ENCODE measurements at regions not wholly inside any gene's neighbourhood (a gene's known extent, or its start where the extent isn't known, plus 50 kb on each side); places are given as distances from the start of the nearest gene placed in this dataset.
"Not testable (repeated sequence)": the region's sequence is repeated elsewhere in the genome, so short reads cannot be mapped to it uniquely, and the experiment has no call there.

- Histone ChIP-seq H3K9ac (ENCODE audit: low read depth, low read length, poor library complexity) (no peak overlapping the region), H2BK12ac (ENCODE audit: low read length) (no peak overlapping the region), H3K4me1 (ENCODE audit: control insufficient read depth in 2 of 2, insufficient read depth in 1 of 2, low read depth in 1 of 2, low read length in 2 of 2) (no peaks in the 10 kb centered on the region), H3K4ac (ENCODE audit: low read length) (no peak overlapping the region), H3K79me1 (ENCODE audit: low read depth, low read length) (no peaks in the 10 kb centered on the region), H4K91ac (ENCODE audit: low read depth, low read length, poor library complexity) (no peak overlapping the region), H3K4me2 (ENCODE audit: insufficient read depth, low read length, poor library complexity, severe bottlenecking) (no peak overlapping the region), H3K27me3 (ENCODE audit: control insufficient read depth in 3 of 3, insufficient read depth in 3 of 3, low read depth in 1 of 3, low read length in 3 of 3) (no peaks in the 10 kb centered on the region), H3K27ac (replicated peaks; ENCODE audit: low read length) (no peak overlapping the region), H3K36me3 (replicated peaks in 1 of 2; ENCODE audit: control insufficient read depth in 2 of 2, insufficient read depth in 2 of 2, low read length in 2 of 2) (no peaks in the 10 kb centered on the region), H3K23ac (ENCODE audit: low read depth, low read length, poor library complexity) (no peak overlapping the region), H2BK15ac (ENCODE audit: low read length) (no peak overlapping the region), H2AK5ac (ENCODE audit: low read depth, low read length) (no peak overlapping the region), H3K14ac (ENCODE audit: low read length) (no peak overlapping the region), H4K8ac (ENCODE audit: low read depth, low read length) (no peak overlapping the region), H2BK5ac (ENCODE audit: low read length) (no peak overlapping the region), H2BK120ac (ENCODE audit: low read depth, low read length) (no peak overlapping the region), H3K9me3 (replicated peaks in 1 of 2; ENCODE audit: control insufficient read depth in 2 of 2, insufficient read depth in 1 of 2, low read depth in 1 of 2, low read length in 2 of 2) (peaks cover 4 to 6% of the 10 kb centered on the region in 2 donors), H3K18ac (ENCODE audit: low read length) (no peak overlapping the region), H2AFZ (ENCODE audit: low read length) (no peak overlapping the region), H3K4me3 (ENCODE audit: low read length in 2 of 2) (no peak overlapping the region)
- no peak for DNase-seq (ENCODE audit: low spot score)
These were observed 164.6 kb upstream of the FERMT1 start for GRCh38 chr20:6287471-6287870.

DNA sequence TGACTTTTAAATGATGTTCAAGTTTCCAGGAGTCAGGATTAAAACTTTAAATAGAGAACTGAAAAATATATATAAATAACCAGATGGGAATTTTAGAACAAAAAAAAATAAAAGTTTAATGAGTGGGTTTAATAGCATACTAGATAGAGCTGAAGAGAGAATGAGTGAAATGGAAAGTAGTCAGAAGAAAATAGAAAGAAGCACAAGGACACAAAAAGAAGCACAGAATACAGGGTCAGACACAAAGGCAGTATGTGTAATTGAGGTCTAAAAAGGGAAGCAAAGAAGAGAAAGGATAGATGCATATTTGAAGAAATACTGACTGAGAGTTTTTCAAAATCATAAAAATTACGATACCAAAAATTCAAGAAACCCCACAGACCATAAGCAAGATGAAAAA is 159.8 kb upstream of the FERMT1 start:
- Histone ChIP-seq H2AK5ac (ENCODE audit: low read depth, low read length) (no peak overlapping the region), H3K14ac (ENCODE audit: low read length) (no peak overlapping the region), H3K9ac (ENCODE audit: low read depth, low read length, poor library complexity) (no peak overlapping the region), H3K9me3 (replicated peaks in 1 of 2; ENCODE audit: control insufficient read depth in 2 of 2, insufficient read depth in 1 of 2, low read depth in 1 of 2, low read length in 2 of 2) (peaks cover 2 to 9% of the 10 kb centered on the region in 2 donors), H2AFZ (ENCODE audit: low read length) (no peak overlapping the region), H2BK15ac (ENCODE audit: low read length) (no peak overlapping the region), H3K23ac (ENCODE audit: low read depth, low read length, poor library complexity) (no peak overlapping the region), H3K27ac (replicated peaks; ENCODE audit: low read length) (no peak overlapping the region), H3K4me3 (ENCODE audit: low read length in 2 of 2) (no peak overlapping the region), H2BK12ac (ENCODE audit: low read length) (no peak overlapping the region), H2BK120ac (ENCODE audit: low read depth, low read length) (no peak overlapping the region), H3K4me1 (ENCODE audit: control insufficient read depth in 2 of 2, insufficient read depth in 1 of 2, low read depth in 1 of 2, low read length in 2 of 2) (no peaks in the 10 kb centered on the region), H3K36me3 (replicated peaks in 1 of 2; ENCODE audit: control insufficient read depth in 2 of 2, insufficient read depth in 2 of 2, low read length in 2 of 2) (no peaks in the 10 kb centered on the region), H3K4ac (ENCODE audit: low read length) (no peak overlapping the region), H3K79me1 (ENCODE audit: low read depth, low read length) (no peaks in the 10 kb centered on the region), H3K4me2 (ENCODE audit: insufficient read depth, low read length, poor library complexity, severe bottlenecking) (no peak overlapping the region), H4K8ac (ENCODE audit: low read depth, low read length) (no peak overlapping the region), H2BK5ac (ENCODE audit: low read length) (no peak overlapping the region), H3K27me3 (ENCODE audit: control insufficient read depth in 3 of 3, insufficient read depth in 3 of 3, low read depth in 1 of 3, low read length in 3 of 3) (no peaks in the 10 kb centered on the region), H4K91ac (ENCODE audit: low read depth, low read length, poor library complexity) (no peak overlapping the region), H3K18ac (ENCODE audit: low read length) (no peak overlapping the region)
- no peak for DNase-seq (ENCODE audit: low spot score)
- WGBS, 2 donors (ENCODE audit: extremely low coverage in 2 of 2, insufficient read length in 2 of 2, insufficient replicate concordance in 1 of 2): no CpG with 5 or more reads among the region's 1 CpG

- no peak overlapping the region for H2BK12ac ChIP-seq (ENCODE audit: low read length)
- no peaks in the 10 kb centered on the region for H3K36me3 ChIP-seq (replicated peaks in 1 of 2; ENCODE audit: control insufficient read depth in 2 of 2, insufficient read depth in 2 of 2, low read length in 2 of 2)
- DNase-seq (ENCODE audit: low spot score): no peak
- no peak overlapping the region for H3K4me3 ChIP-seq (ENCODE audit: low read length in 2 of 2)
- H4K8ac ChIP-seq (ENCODE audit: low read depth, low read length): no peak overlapping the region
- H3K27me3 ChIP-seq (ENCODE audit: control insufficient read depth in 3 of 3, insufficient read depth in 3 of 3, low read depth in 1 of 3, low read length in 3 of 3): no peaks in the 10 kb centered on the region
- no peak overlapping the region for H2AK5ac ChIP-seq (ENCODE audit: low read depth, low read length)
- H3K27ac ChIP-seq (replicated peaks; ENCODE audit: low read length): no peak overlapping the region
- WGBS, 2 donors (ENCODE audit: extremely low coverage in 2 of 2, insufficient read length in 2 of 2, insufficient replicate concordance in 1 of 2): no CpG with 5 or more reads among the region's 6 CpGs
- H3K9ac ChIP-seq (ENCODE audit: low read depth, low read length, poor library complexity): no peak overlapping the region
- no peaks in the 10 kb centered on the region for H3K79me1 ChIP-seq (ENCODE audit: low read depth, low read length)
- H2AFZ ChIP-seq (ENCODE audit: low read length): no peak overlapping the region
- no peaks in the 10 kb centered on the region for H3K4me1 ChIP-seq (ENCODE audit: control insufficient read depth in 2 of 2, insufficient read depth in 1 of 2, low read depth in 1 of 2, low read length in 2 of 2)
- no peak overlapping the region for H3K4me2 ChIP-seq (ENCODE audit: insufficient read depth, low read length, poor library complexity, severe bottlenecking)
- no peak overlapping the region for H2BK5ac ChIP-seq (ENCODE audit: low read length)
- H4K91ac ChIP-seq (ENCODE audit: low read depth, low read length, poor library complexity): no peak overlapping the region
- H2BK15ac ChIP-seq (ENCODE audit: low read length): no peak overlapping the region
- no peak overlapping the region for H3K4ac ChIP-seq (ENCODE audit: low read length)
- no peak overlapping the region for H3K14ac ChIP-seq (ENCODE audit: low read length)
- H3K9me3 ChIP-seq (replicated peaks in 1 of 2; ENCODE audit: control insufficient read depth in 2 of 2, insufficient read depth in 1 of 2, low read depth in 1 of 2, low read length in 2 of 2): peaks cover 0 to 6% of the 10 kb centered on the region in 2 donors
- H3K23ac ChIP-seq (ENCODE audit: low read depth, low read length, poor library complexity): no peak overlapping the region
- no peak overlapping the region for H3K18ac ChIP-seq (ENCODE audit: low read length)
- H2BK120ac ChIP-seq (ENCODE audit: low read depth, low read length): no peak overlapping the region
These were observed 154.9 kb upstream of the FERMT1 start for GRCh38 chr20:6277661-6278240.

DNA sequence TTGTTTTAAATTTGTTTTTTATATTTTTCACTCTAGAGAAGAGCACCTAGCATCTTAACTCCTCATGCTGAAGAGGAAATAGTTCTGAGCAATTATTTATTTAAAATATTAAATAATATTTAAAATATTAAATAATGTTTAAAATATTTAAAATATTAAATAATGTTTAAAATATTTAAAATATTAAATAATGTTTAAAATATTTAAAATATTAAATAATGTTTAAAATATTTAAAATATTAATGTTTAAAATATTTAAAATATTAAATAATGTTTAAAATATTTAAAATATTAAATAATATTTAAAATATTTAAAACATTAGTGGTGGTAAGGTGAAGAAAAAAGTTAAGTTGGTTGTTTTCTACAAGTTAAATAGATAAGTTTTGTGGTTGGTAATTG is 147.6 kb upstream of the FERMT1 start:
- not testable (repeated sequence) for H2AFZ ChIP-seq (ENCODE audit: low read length); H3K23ac ChIP-seq (ENCODE audit: low read depth, low read length, poor library complexity); H4K91ac ChIP-seq (ENCODE audit: low read depth, low read length, poor library complexity); DNase-seq (ENCODE audit: low spot score); H3K79me1 ChIP-seq (ENCODE audit: low read depth, low read length); H3K4me3 ChIP-seq (ENCODE audit: low read length in 2 of 2); H3K18ac ChIP-seq (ENCODE audit: low read length); H3K27ac ChIP-seq (replicated peaks; ENCODE audit: low read length); H4K8ac ChIP-seq (ENCODE audit: low read depth, low read length); H2BK15ac ChIP-seq (ENCODE audit: low read length); H3K4me1 ChIP-seq (ENCODE audit: control insufficient read depth in 2 of 2, insufficient read depth in 1 of 2, low read depth in 1 of 2, low read length in 2 of 2); H2BK5ac ChIP-seq (ENCODE audit: low read length); H3K9ac ChIP-seq (ENCODE audit: low read depth, low read length, poor library complexity); H3K4me2 ChIP-seq (ENCODE audit: insufficient read depth, low read length, poor library complexity, severe bottlenecking); H2BK12ac ChIP-seq (ENCODE audit: low read length); H2AK5ac ChIP-seq (ENCODE audit: low read depth, low read length); H3K27me3 ChIP-seq (ENCODE audit: control insufficient read depth in 3 of 3, insufficient read depth in 3 of 3, low read depth in 1 of 3, low read length in 3 of 3); H3K9me3 ChIP-seq (replicated peaks in 1 of 2; ENCODE audit: control insufficient read depth in 2 of 2, insufficient read depth in 1 of 2, low read depth in 1 of 2, low read length in 2 of 2); H3K4ac ChIP-seq (ENCODE audit: low read length); H2BK120ac ChIP-seq (ENCODE audit: low read depth, low read length); H3K36me3 ChIP-seq (replicated peaks in 1 of 2; ENCODE audit: control insufficient read depth in 2 of 2, insufficient read depth in 2 of 2, low read length in 2 of 2); H3K14ac ChIP-seq (ENCODE audit: low read length)
